WTC11 (cell line): ENCODE measurements at regions not wholly inside any gene's neighbourhood (a gene's known extent, or its start where the extent isn't known, plus 50 kb on each side); places are given as distances from the start of the nearest gene placed in this dataset.

Source experiments
- CBFB ChIP-seq: sonication (generic); formaldehyde crosslinking; IDR thresholded peaks from 2 replicates; pipeline ENCODE4 v1.8.1; 2022; ENCODE audit warnings: mild to moderate bottlenecking, low read depth, missing genetic modification reagents
- JAZF1 ChIP-seq: fragments of 250-450 bp; sonication (Bioruptor Pico); IDR thresholded peaks from 2 replicates; pipeline ENCODE4 v1.9.0; 2021; ENCODE audit warnings: moderate library complexity, mild to moderate bottlenecking, inconsistent platforms
- RELA ChIP-seq: sonication (generic); formaldehyde crosslinking; IDR thresholded peaks from 2 replicates; pipeline ENCODE4 v1.8.1; 2022; ENCODE audit warnings: missing genetic modification reagents, mild to moderate bottlenecking, borderline replicate concordance
- RORB ChIP-seq: fragments of 250-450 bp; sonication (Bioruptor Pico); IDR thresholded peaks from 2 replicates; pipeline ENCODE4 v1.9.0; 2021; ENCODE audit warnings: mild to moderate bottlenecking
- SMAD4 ChIP-seq: sonication (generic); formaldehyde crosslinking; IDR thresholded peaks from 2 replicates; pipeline ENCODE4 v1.8.0; 2022; ENCODE audit warnings: mild to moderate bottlenecking, missing genetic modification reagents
- TF ChIP-seq, protein P1 (sequence below): fragments of 200-600 bp; IDR thresholded peaks from 2 replicates; pipeline ENCODE4 v1.8.0; 2022; ENCODE audit warnings: antibody characterized with exemption
- TF ChIP-seq, protein P2 (sequence below): sonication (generic); formaldehyde crosslinking; IDR thresholded peaks from 2 replicates; pipeline ENCODE4 v1.8.1; 2023; ENCODE audit warnings: mild to moderate bottlenecking, missing genetic modification reagents
- TF ChIP-seq, protein P3 (sequence below): sonication (generic); formaldehyde crosslinking; IDR thresholded peaks from 2 replicates; pipeline ENCODE4 v1.8.1; 2022; ENCODE audit warnings: low read depth, missing genetic modification reagents, borderline replicate concordance
- TF ChIP-seq, protein P4 (sequence below): sonication (generic); formaldehyde crosslinking; IDR thresholded peaks from 2 replicates; pipeline ENCODE4 v1.8.1; 2023; ENCODE audit warnings: mild to moderate bottlenecking, missing genetic modification reagents, moderate library complexity
- TF ChIP-seq, protein P5 (sequence below): sonication (generic); formaldehyde crosslinking; conservative IDR thresholded peaks from 2 replicates; pipeline ENCODE4 v1.8.1; 2022; ENCODE audit warnings: mild to moderate bottlenecking, missing genetic modification reagents
- TF ChIP-seq, protein P6 (sequence below): fragments of 250-450 bp; sonication (Bioruptor Pico); conservative IDR thresholded peaks from 2 replicates; pipeline ENCODE4 v1.9.0; 2021; ENCODE audit warnings: mild to moderate bottlenecking

DNA sequence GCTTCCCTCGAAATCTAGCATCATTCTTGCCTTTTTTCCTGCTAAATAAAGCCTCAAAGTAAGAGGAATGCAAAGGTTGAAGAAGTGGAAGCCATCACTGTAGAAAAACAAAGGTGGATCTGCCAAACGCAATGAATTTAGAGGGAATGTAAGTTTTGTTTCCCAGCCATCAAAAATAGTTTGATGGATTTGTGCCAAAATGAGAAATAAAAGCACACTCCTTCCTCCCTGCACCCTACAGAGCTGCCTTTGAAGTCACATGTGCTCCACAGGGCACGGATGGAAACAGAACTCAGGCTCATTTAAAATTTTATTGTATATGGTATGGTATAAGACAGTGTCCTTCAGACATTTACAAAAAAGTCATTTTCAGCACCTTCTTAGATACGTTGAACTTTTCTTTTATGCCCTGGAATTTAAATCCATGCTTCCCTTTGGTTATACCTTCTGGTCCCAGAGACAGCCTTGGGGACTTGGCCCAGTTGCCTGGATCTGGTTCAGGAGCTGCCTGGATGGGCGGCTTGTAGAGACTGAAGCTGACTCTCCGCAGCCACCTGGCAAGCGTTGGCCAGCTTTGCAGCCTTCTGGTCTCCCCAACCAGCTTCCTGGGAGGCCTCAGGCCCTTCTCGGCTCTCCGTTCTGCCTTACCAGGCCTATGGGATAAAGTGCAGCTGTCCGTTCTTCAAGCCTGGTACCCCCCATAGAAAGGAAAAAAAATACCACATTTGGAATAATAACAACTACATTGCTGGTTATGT lies 228.5 kb upstream of the NEBL start:
- TF ChIP-seq, protein P1, sequence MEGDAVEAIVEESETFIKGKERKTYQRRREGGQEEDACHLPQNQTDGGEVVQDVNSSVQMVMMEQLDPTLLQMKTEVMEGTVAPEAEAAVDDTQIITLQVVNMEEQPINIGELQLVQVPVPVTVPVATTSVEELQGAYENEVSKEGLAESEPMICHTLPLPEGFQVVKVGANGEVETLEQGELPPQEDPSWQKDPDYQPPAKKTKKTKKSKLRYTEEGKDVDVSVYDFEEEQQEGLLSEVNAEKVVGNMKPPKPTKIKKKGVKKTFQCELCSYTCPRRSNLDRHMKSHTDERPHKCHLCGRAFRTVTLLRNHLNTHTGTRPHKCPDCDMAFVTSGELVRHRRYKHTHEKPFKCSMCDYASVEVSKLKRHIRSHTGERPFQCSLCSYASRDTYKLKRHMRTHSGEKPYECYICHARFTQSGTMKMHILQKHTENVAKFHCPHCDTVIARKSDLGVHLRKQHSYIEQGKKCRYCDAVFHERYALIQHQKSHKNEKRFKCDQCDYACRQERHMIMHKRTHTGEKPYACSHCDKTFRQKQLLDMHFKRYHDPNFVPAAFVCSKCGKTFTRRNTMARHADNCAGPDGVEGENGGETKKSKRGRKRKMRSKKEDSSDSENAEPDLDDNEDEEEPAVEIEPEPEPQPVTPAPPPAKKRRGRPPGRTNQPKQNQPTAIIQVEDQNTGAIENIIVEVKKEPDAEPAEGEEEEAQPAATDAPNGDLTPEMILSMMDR, result no peak
- TF ChIP-seq, protein P2, sequence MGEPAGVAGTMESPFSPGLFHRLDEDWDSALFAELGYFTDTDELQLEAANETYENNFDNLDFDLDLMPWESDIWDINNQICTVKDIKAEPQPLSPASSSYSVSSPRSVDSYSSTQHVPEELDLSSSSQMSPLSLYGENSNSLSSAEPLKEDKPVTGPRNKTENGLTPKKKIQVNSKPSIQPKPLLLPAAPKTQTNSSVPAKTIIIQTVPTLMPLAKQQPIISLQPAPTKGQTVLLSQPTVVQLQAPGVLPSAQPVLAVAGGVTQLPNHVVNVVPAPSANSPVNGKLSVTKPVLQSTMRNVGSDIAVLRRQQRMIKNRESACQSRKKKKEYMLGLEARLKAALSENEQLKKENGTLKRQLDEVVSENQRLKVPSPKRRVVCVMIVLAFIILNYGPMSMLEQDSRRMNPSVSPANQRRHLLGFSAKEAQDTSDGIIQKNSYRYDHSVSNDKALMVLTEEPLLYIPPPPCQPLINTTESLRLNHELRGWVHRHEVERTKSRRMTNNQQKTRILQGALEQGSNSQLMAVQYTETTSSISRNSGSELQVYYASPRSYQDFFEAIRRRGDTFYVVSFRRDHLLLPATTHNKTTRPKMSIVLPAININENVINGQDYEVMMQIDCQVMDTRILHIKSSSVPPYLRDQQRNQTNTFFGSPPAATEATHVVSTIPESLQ (CRISPR knock-in tag), result no peak
- TF ChIP-seq, protein P3, sequence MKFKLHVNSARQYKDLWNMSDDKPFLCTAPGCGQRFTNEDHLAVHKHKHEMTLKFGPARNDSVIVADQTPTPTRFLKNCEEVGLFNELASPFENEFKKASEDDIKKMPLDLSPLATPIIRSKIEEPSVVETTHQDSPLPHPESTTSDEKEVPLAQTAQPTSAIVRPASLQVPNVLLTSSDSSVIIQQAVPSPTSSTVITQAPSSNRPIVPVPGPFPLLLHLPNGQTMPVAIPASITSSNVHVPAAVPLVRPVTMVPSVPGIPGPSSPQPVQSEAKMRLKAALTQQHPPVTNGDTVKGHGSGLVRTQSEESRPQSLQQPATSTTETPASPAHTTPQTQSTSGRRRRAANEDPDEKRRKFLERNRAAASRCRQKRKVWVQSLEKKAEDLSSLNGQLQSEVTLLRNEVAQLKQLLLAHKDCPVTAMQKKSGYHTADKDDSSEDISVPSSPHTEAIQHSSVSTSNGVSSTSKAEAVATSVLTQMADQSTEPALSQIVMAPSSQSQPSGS, result no peak
- TF ChIP-seq, protein P4, sequence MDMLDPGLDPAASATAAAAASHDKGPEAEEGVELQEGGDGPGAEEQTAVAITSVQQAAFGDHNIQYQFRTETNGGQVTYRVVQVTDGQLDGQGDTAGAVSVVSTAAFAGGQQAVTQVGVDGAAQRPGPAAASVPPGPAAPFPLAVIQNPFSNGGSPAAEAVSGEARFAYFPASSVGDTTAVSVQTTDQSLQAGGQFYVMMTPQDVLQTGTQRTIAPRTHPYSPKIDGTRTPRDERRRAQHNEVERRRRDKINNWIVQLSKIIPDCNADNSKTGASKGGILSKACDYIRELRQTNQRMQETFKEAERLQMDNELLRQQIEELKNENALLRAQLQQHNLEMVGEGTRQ (CRISPR knock-in tag), result no peak
- TF ChIP-seq SMAD4 (no peak), RORB (CRISPR knock-in tag) (no peak), CBFB (CRISPR knock-in tag) (no peak), JAZF1 (CRISPR knock-in tag) (no peak), RELA (CRISPR knock-in tag) (no peak)
- TF ChIP-seq, protein P5, sequence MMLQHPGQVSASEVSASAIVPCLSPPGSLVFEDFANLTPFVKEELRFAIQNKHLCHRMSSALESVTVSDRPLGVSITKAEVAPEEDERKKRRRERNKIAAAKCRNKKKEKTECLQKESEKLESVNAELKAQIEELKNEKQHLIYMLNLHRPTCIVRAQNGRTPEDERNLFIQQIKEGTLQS (CRISPR knock-in tag), result no peak
- TF ChIP-seq, protein P6, sequence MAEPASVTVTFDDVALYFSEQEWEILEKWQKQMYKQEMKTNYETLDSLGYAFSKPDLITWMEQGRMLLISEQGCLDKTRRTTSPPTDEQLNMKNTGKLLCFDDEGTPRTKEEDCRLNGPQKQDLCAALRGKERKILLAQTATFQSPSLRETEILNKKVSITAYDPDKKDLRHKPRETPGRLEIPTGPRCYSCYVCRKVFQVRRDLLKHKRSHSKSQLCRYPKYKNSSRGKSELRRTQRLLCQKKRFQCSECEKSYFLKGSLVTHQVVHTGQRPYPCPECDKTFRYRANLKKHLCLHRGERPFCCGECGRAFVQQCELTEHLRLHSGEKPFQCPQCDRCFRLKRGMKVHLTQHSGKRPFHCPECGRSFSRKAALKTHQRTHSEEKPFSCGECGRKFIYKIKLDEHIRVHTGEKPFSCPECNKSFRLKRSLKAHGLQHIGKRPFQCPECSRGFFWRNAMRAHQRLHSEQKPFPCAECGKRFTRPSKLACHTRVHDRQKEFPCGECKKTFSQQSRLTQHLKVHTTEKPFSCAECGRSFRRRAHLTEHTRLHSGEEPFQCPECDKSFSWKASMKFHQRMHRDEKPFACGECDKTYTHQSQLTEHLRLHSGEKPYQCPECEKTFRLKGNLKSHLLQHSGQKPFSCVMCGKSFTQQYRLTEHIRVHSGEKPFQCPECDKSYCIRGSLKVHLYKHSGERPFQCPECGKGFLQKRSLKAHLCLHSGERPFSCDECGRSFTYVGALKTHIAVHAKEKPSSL, result no peak
